Posterior vena cava (tissue), 2 donors: ENCODE measurements at regions not wholly inside any gene's neighbourhood (a gene's known extent, or its start where the extent isn't known, plus 50 kb on each side); places are given as distances from the start of the nearest gene placed in this dataset.
"Not testable (repeated sequence)": the region's sequence is repeated elsewhere in the genome, so short reads cannot be mapped to it uniquely, and the experiment has no call there.

Experiments
- DNase-seq: peaks from one replicate; pipeline ENCODE4 v3.0.0-alpha.2; 2020; ENCODE audit warnings: low spot score
- intact Hi-C, 2 donors: fragments of 100-400 bp; cut with DNase I; formaldehyde crosslinking; loops; one replicate each; pipeline versions ENCODE4 v1.14.1 to v1.14.2; 2022 to 2023
- donor health status: DM: yes; HTN: yes; CAD: no.
- donor health status: DM: yes; HTN: yes; CAD: no.

DNA sequence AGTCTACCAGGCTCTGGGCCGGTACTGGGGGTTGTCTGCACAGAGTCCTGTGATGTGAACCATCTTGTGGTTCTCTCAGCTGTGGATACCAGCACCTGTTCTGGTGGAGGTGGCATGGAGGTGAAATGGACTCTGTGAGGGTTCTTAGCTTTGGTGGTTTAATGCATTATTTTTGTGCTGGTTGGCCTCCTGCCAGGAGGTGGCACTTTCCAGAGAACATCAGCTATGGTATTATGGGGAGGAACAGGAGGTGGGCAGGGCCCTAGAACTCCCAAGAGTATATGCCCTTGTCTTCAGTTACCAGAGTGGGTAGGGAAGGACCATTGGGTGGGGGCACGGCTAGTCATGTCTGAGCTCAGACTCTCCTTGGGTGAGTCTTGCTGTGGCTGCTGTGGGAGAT is 187.1 kb downstream of the ACTR3B start:
- DNase-seq, intact Hi-C loops: not testable (repeated sequence)

DNA sequence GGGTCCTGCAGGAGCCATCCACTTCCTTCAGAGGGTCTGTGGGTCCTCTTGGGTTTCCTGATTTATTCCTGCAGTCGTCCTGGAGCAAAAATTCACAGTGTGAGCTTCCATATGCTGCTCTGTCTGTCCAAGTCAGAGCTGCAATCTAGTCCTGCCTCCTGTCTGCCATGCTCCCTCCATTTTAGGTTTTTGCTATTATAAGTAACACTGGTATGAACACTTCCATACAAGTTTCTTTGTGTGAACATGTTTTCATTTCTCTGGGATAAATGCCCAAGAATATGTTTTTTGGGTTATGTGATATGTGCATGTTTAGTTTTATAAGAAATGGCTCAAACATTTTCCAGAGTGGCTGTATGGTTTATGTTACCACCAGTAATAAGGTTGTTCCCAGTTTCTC is 188.1 kb downstream of the ACTR3B start:
- DNase-seq, result no peak
- intact Hi-C loops, result no loop called here

DNA sequence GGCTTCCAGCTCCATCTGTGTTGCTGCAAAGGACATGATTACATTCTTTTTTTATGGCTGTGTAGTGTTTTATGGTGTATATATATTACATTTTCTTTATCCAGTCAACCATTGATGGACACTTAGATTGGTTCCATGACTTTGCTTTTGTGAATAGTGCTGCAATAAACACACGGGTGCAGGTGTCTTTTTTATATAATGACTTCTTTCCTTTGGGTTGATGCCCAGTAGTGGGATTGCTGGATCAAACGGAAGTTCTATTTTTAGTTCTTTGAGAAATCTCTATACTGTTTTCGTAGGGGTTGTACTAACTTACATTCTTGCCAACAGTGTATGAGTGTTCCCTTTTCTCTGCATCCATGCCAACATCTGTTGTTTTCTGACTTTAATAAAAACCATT is 189.7 kb downstream of the ACTR3B start:
- intact Hi-C loops, result no loop called here
- DNase-seq, result no peak

DNA sequence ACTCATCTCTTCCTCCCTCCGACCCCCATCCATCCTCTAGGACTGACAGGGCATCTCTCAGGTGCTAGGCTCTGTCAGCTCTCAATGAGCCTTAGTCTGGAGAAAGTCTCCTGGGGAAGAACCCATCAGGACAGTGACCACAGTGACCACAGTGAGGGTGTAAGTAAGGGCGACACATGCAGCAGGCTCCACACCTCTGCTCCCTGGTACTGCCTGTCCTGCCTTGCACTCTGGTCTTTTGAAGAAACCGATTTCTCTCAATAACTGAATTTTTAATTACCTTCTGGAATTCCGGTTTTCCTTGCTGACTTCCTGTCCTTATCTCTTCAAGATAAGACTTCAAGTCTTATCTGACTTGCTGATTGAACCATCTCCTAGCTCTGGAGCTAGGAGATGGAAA is 190.2 kb downstream of the ACTR3B start:
- DNase-seq, result no peak
- intact Hi-C loops, result no loop called here

DNA sequence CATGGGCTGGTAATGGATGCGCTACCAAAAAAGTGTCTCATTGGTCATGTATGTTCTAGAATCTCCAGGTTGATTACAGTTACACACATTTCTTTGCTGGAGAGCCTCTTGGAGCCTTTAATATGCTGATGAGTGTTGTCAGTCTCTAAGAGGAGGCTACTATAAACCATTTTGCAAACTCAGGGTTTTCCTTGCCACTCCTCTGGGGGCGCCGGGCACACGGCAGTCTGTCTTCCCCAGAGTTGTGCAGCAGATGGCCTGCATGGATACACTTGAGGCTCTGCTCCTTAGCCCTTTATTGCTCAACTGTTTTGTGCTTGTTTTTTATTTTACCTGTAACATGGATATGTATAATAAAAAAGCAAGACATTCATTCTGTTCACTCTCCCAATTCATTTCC is 196.5 kb downstream of the ACTR3B start:
- intact Hi-C loops, result no loop called here

DNA sequence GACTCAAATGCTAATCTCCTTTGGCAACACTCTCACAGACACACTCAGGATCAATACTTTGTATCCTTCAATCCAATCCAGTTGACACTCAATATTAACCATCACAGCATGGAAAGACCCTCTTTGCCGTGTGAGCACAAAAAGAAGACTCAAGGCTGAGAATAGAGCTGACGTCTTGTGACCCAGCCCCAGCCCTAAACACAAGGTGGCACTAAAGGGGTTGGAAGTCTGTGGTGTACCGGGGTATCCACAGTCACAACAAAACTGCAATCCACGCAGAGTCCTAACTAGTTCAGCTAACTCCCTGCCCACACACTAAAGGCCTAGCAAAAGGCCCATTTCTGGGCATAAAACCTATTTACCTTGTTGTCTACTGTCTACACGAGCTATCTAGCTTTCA is 200.1 kb downstream of the ACTR3B start:
- intact Hi-C loops, result no loop called here
- no peak for DNase-seq

More for the DNA sequence above, 196.5 kb downstream of the ACTR3B start:
- DNase-seq, result no peak

DNA sequence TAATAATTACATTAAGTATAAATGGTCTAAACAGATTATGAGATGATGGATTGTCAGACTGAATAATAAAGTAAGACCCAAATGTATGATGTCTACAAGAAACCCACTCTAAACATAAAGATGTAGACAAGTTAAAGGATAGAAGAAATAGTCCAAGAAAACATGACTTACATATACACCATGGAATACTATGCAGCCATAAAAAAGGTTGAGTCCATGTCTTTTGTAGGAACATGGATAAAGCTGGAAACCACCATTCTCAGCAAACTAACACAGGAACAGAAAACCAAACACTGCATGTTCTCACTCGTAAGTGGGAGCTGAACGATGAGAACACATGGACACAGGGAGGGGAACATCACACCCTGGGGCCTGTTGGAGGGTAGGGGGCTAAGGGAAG is 202.2 kb downstream of the ACTR3B start:
- intact Hi-C loops, DNase-seq: not testable (repeated sequence)

DNA sequence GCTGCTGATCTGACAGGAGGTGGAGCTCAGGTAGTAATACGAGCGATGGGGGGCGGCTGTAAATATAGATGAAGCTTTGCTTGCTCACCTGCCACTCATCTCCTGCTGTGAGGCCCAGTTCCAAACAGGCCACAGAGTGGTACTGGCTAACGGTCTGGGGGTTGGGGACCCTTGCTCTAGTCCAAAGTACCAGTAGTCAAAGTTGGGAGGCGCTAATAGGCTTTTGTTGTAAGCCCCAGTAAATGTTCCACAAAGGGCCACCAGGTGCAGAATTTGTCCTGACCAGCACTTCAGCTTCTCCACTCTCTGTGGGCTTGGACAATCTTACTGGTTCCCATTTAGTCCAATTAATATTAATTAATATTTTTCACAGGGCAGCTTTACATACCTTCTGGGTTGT is 206.6 kb downstream of the ACTR3B start:
- DNase-seq, result no peak
- intact Hi-C loops, result no loop called here

DNA sequence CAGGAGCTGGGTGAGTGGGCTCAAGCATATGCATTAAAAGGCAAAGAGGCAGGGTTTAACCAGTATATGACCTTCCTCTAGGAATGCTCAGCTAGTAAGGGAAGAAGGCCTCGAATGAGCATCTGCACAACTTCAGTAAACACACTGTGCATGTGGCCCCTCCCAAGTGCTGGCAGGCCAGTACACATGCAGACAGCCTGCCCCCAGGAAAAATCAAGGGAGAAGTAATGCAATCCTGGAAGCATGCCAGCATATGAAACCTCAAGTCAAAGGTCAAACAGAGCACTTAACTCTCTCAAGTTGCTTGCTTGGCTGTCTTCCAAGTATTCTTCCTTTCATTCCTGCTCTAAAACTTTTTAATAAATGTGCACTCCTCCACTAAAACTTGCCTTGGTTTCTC is 208.4 kb downstream of the ACTR3B start:
- no peak for DNase-seq
- intact Hi-C loops, result no loop called here

DNA sequence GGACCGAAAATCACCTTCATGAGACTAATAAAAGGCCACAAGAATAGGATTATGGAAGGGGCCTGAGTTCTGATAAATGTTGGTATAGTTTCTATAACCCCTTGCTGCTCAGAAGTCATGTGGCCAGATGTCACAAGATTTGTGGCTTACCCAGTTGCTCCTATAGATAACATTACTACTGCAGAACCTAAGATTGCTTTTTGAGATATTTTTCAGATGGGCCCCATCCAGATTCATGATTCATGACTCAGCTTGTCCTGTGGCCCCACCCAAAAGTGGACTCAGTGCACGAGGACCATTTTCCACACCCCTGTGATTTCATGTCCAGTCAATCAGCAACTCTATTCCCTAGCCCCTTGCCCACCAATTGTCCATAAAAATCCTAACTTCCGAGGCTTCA is 209.0 kb downstream of the ACTR3B start:
- DNase-seq, result no peak
- intact Hi-C loops, result no loop called here

DNA sequence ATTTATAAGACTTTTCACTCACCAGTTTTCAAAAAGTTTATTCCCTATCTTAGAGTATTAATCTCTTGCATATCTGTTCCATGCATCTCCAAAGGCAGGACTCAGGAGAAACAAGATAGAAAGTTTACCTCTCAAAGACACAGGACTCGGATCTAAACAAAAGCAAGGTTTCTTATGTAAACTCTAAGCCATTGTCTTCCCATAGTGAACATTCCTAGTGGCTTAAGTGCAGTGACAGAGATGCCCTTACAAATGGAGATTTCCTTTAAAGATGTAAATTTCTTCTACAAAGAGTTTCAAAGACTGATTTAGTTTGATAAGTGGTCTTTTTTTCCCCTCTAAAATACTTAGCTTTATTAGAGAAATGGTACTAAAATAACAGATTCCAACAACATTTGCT is 209.8 kb downstream of the ACTR3B start:
- DNase-seq, result no peak
- intact Hi-C loops, result no loop called here

DNA sequence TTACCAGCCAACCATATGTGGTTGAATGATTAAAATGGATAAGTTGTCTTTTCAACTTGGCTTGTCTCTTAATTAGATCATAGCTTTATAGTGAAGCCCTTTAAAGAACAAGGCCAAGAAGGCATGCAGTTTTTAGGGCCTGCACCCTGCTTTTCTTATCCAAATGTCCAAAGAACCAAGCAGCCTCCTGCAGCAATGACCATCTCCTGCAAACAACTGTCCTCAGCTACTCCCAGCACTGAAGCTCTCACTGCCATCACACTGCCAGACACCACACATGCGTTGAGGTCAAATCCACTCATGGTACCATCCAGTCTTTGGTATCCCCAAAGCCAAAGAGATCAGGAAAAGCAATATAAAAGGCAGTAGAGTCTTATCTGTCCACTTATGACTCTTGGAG is 210.3 kb downstream of the ACTR3B start:
- intact Hi-C loops, result no loop called here
- DNase-seq, result no peak

DNA sequence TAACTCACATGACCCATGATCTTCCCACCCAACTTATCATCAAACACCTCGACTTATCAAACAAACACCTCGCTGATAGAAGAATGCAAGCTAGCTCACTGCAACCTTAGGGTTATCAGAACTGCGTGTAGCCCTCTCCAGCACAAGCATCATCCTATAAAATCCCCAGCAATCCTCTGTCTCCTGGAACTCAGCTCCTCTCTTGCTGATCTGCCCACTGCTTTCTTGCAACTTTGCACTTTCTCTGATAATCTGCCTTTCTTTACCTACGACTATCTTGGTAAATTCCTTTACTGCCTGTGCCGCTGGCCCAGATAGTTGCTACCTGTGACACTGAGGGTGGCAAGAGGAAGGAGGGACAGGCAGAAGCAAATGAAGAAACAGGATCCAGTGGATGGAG is 210.9 kb downstream of the ACTR3B start:
- intact Hi-C loops, result no loop called here

DNA sequence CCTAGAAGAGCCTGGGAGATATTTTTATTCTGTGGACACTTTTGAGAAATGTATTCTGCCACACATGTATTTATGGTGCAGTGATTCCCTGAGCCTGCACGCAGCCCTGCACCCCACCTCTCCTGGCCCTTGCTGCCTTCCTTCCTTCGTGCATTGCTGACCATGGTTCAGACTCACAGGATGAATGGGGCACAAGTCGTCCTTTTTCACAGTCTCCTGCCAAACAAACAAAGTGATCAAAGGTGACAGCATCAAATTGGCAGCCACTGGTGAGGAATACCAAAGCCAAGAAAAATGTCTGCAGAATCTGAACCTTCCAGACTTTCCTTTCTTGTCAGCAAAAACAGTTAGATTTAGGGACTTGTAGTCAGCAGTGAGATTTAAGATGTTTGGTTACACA is 215.0 kb downstream of the ACTR3B start:
- no peak for DNase-seq
- intact Hi-C loops, result no loop called here

More for the DNA sequence above, 210.9 kb downstream of the ACTR3B start:
- DNase-seq, result no peak

DNA sequence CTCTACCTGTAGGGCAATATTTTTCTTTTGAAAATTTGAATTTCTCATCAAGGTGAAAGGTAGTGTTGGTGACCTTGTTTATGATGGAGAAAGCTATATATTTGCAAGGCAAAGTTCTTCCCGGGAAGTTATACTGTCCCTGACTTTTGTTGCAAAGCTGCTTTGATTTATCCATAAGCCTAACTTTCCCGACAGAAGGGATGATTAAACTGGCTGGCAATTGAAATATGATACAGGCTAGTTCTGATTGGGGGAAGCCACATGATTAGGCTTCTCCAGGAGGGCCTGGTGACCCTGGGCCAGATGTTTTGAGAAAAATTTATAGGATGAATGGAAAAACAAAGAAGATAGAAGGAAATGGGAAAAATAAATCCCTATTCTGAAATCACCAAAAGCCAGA is 215.5 kb downstream of the ACTR3B start:
- DNase-seq, result no peak
- intact Hi-C loops, result no loop called here

DNA sequence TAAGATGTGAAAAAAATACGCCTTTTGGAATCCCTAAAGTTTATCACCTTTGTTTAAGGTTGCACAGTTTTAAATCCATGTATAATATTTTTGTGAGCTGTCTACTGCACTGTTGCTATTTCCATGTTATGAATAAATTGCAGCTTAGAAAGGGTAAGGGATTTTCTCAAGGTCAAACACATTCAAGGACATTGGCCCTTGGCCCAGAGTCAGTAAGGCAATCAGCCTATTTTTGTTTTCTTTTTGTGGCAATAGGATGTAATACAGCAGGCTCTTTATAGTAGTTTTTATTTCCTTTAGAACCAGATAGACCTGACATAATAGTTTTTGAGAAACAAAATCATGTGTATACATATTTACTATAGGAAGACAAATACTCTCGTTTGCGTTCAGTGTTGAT is 219.8 kb downstream of the ACTR3B start:
- intact Hi-C loops, result no loop called here
- no peak for DNase-seq

DNA sequence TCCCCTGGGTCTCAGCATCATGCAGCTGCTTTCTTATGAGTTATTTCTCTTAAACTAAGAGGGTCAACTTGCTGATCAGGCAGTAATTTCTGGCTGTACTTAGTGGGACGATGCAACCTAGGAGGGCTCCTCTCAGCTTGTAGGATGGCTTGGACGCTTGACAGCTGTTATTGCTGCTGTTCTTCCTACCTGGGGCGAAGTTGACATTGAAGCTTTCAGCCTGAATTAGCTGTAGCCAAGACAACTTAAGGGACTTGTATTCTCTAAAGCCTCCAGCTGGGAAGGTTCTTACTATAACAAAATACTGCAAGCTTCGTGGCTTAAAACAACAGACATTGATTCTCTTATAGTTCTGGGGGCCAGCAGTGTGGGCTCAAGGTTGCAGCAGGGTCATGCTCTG is 224.9 kb downstream of the ACTR3B start:
- DNase-seq, result no peak
- intact Hi-C loops, result no loop called here

DNA sequence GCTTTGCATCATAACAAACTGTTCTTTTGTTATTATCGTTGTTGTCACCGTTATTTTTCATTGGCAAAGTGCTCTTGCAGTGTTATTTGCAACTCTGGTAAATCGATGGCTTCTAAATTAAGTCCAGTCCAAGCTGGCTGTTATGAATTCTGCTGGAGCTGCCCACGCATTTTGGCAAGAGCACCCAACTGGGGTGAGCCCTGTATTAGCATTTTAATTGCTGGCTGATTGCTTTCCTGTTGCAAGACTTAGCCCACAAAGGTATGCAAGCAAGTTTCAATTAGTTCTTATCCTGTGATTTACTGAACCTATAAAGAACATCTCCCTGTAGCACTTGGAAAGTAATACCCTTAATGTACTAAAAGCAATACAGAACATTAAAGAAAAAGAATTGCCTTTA is 226.8 kb downstream of the ACTR3B start:
- DNase-seq, result no peak
- intact Hi-C loops, result no loop called here

DNA sequence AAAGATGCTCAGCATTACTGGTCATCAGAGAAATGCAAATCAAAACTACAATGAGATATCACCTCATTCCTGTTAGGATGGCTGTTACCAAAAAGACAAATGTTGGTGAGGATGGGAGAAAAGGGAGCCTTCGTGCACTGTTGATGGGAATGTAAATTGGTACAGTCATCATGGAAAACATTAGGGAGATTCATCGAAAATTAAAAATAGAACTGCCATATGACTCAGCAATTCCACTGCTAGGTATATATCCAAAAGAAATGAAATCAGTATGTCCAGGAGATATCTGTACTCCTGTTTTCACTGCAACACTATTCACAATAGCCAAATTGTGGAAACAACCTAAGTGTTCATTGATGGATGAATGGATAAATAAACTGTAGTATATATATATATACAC is 228.1 kb downstream of the ACTR3B start:
- no peak for DNase-seq
- intact Hi-C loops, result no loop called here

DNA sequence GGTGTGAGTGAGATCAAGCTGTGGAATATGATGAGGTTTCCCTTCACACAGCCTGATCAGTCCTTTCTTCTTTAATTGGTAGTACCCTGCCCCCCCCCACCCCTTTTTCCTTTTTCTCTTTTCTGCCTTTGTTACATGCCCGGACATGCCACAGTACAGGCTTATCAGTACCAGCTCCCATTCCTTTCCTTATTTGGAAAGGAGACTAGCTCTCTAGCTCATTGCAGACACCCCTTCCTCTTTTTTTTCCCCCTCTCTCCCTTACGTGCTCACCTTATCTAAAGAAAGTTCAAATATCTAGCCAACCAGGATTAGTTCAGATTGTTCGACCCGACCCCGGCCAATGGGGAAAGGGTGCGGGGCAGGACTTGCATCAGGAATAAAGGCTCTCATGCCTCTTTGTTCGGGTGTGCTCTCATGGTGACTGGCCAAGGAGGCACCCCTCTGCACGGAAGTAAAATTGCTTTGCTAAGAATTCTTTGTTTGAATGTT is 230.4 kb downstream of the ACTR3B start:
- intact Hi-C loops, result no loop called here
- no peak for DNase-seq

DNA sequence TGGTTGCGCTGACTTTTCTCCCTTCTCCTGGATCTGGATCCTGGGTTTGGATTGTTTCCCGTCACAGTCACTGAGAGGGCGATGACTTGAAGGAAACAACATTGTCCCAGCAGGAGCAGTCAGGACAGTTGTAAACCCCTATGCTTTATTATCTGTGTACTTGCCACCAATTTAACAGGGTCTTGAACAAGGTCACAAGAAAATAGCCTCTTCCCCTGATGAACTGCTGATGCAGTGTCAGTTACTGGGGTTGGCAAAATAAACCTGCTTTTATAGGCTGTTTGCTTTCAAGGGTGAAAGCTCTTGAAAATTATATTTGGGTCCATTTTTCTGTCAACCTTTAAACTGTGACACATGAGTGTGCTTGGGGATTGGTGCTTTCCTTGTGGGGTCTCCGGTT is 238.9 kb downstream of the ACTR3B start:
- intact Hi-C loops, result no loop called here
- no peak for DNase-seq

DNA sequence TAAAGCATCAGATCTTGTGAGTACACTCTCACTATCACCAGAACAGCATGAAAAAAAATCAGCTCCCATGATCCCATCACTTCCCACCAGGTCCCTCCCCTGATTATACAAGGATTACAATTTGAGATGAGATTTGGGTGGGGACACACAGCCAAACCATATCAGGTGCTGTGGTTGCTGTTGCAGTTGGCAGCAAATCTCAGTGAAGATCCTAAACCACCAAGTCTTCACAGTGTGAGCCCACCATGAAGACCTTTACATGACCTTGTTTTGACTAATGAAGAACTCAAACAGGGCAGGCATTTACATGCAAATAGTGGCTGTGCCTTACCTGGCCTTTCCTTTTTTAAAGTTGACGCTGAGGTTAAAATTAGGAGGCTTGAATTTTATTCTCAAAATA is 242.6 kb downstream of the ACTR3B start:
- no peak for DNase-seq
- intact Hi-C loops, result no loop called here
